ENCODE measurements at regions not wholly inside any gene's neighbourhood (a gene's known extent, or its start where the extent isn't known, plus 50 kb on each side); places are given as distances from the start of the nearest gene placed in this dataset.
"Not testable (repeated sequence)": the region's sequence is repeated elsewhere in the genome, so short reads cannot be mapped to it uniquely, and the experiment has no call there.

- Mint-ChIP-seq H3K9me3 (peaks cover 2% of the 10 kb centered on the region), H3K4me1 (no peaks in the 10 kb centered on the region), H3K27ac (no peak overlapping the region), H3K4me3 (no peak overlapping the region), H3K27me3 (no peaks in the 10 kb centered on the region), H3K36me3 (no peaks in the 10 kb centered on the region)
- ATAC-seq, result no peak
These were observed 184.4 kb downstream of the VEGFC start for GRCh38 chr4:176608346-176608745.

GRCh38 chr4:176610594-176610993 lies 182.1 kb downstream of the VEGFC start:
- no peaks in the 10 kb centered on the region for H3K4me1 Mint-ChIP-seq
- H3K4me3 Mint-ChIP-seq, result no peak overlapping the region
- H3K27ac Mint-ChIP-seq, result no peak overlapping the region
- no peaks in the 10 kb centered on the region for H3K36me3 Mint-ChIP-seq
- no peaks in the 10 kb centered on the region for H3K27me3 Mint-ChIP-seq
- no peak for ATAC-seq
- no peaks in the 10 kb centered on the region for H3K9me3 Mint-ChIP-seq

GRCh38 chr4:176611381-176611780 lies 181.3 kb downstream of the VEGFC start:
- H3K4me3 Mint-ChIP-seq, result no peak overlapping the region
- H3K4me1 Mint-ChIP-seq, result no peaks in the 10 kb centered on the region
- no peaks in the 10 kb centered on the region for H3K9me3 Mint-ChIP-seq
- no peaks in the 10 kb centered on the region for H3K27me3 Mint-ChIP-seq
- H3K36me3 Mint-ChIP-seq, result no peaks in the 10 kb centered on the region
- no peak overlapping the region for H3K27ac Mint-ChIP-seq
- no peak for ATAC-seq

GRCh38 chr4:176611951-176612350 lies 180.8 kb downstream of the VEGFC start:
- no peak for ATAC-seq
- Mint-ChIP-seq H3K4me1 (no peaks in the 10 kb centered on the region), H3K27ac (no peak overlapping the region), H3K4me3 (no peak overlapping the region), H3K36me3 (no peaks in the 10 kb centered on the region), H3K27me3 (no peaks in the 10 kb centered on the region), H3K9me3 (no peaks in the 10 kb centered on the region)

GRCh38 chr4:176614793-176615192 lies 177.9 kb downstream of the VEGFC start:
- H3K27me3 Mint-ChIP-seq, result peaks cover 8% of the 10 kb centered on the region
- no peak for ATAC-seq
- no peak overlapping the region for H3K4me3 Mint-ChIP-seq
- H3K27ac Mint-ChIP-seq, result no peak overlapping the region
- no peaks in the 10 kb centered on the region for H3K36me3 Mint-ChIP-seq
- H3K4me1 Mint-ChIP-seq, result no peaks in the 10 kb centered on the region
- H3K9me3 Mint-ChIP-seq, result no peaks in the 10 kb centered on the region

GRCh38 chr4:176616151-176616550 lies 176.6 kb downstream of the VEGFC start:
- Mint-ChIP-seq H3K9me3 (no peaks in the 10 kb centered on the region), H3K4me3 (no peak overlapping the region), H3K36me3 (no peaks in the 10 kb centered on the region), H3K4me1 (no peaks in the 10 kb centered on the region), H3K27ac (no peak overlapping the region), H3K27me3 (peaks cover 8% of the 10 kb centered on the region)
- no peak for ATAC-seq

- Mint-ChIP-seq H3K36me3 (no peaks in the 10 kb centered on the region), H3K4me1 (no peaks in the 10 kb centered on the region), H3K27ac (no peak overlapping the region), H3K27me3 (peaks cover 8% of the 10 kb centered on the region), H3K9me3 (no peaks in the 10 kb centered on the region), H3K4me3 (no peak overlapping the region)
- no peak for ATAC-seq
These were observed 174.6 kb downstream of the VEGFC start for GRCh38 chr4:176618138-176618537.

GRCh38 chr4:176619430-176619829 lies 173.3 kb downstream of the VEGFC start:
- ATAC-seq, result no peak
- H3K27me3 Mint-ChIP-seq, result peaks cover 8% of the 10 kb centered on the region
- peaks cover 3% of the 10 kb centered on the region for H3K9me3 Mint-ChIP-seq
- no peaks in the 10 kb centered on the region for H3K4me1 Mint-ChIP-seq
- H3K4me3 Mint-ChIP-seq, result no peak overlapping the region
- no peak overlapping the region for H3K27ac Mint-ChIP-seq
- no peaks in the 10 kb centered on the region for H3K36me3 Mint-ChIP-seq

GRCh38 chr4:176622251-176622948 lies 170.3 kb downstream of the VEGFC start:
- no peak for ATAC-seq
- Mint-ChIP-seq H3K36me3 (no peaks in the 10 kb centered on the region), H3K4me1 (no peaks in the 10 kb centered on the region), H3K9me3 (peaks cover 3% of the 10 kb centered on the region), H3K4me3 (no peak overlapping the region), H3K27ac (no peak overlapping the region), H3K27me3 (peaks cover 8% of the 10 kb centered on the region)

GRCh38 chr4:176624983-176625610 lies 167.6 kb downstream of the VEGFC start:
- not testable (repeated sequence) for H3K4me3 Mint-ChIP-seq, H3K36me3 Mint-ChIP-seq

GRCh38 chr4:176627916-176628315 lies 164.8 kb downstream of the VEGFC start:
- H3K36me3 Mint-ChIP-seq, result no peaks in the 10 kb centered on the region
- H3K4me3 Mint-ChIP-seq, result no peak overlapping the region
- H3K4me1 Mint-ChIP-seq, result no peaks in the 10 kb centered on the region
- peaks cover 3% of the 10 kb centered on the region for H3K9me3 Mint-ChIP-seq
- no peak for ATAC-seq
- no peak overlapping the region for H3K27ac Mint-ChIP-seq
- no peaks in the 10 kb centered on the region for H3K27me3 Mint-ChIP-seq

More at GRCh38 chr4:176624983-176625610, 167.6 kb downstream of the VEGFC start:
- not testable (repeated sequence) for ATAC-seq, H3K27me3 Mint-ChIP-seq, H3K4me1 Mint-ChIP-seq, H3K9me3 Mint-ChIP-seq, H3K27ac Mint-ChIP-seq

- H3K27me3 Mint-ChIP-seq, result no peaks in the 10 kb centered on the region
- no peaks in the 10 kb centered on the region for H3K36me3 Mint-ChIP-seq
- no peaks in the 10 kb centered on the region for H3K9me3 Mint-ChIP-seq
- no peak overlapping the region for H3K4me3 Mint-ChIP-seq
- H3K27ac Mint-ChIP-seq, result no peak overlapping the region
- no peaks in the 10 kb centered on the region for H3K4me1 Mint-ChIP-seq
- ATAC-seq, result no peak
These were observed 161.1 kb downstream of the VEGFC start for GRCh38 chr4:176631611-176632010.
